Liver (tissue), 3 donors: ENCODE measurements at regions not wholly inside any gene's neighbourhood (a gene's known extent, or its start where the extent isn't known, plus 50 kb on each side); places are given as distances from the start of the nearest gene placed in this dataset.

Experiments used
- ATF3 ChIP-seq: IDR thresholded peaks from 2 replicates; pipeline ENCODE4 v1.6.1; 2016; ENCODE audit warnings: antibody characterized with exemption
- MAX ChIP-seq: IDR thresholded peaks from 2 replicates; pipeline ENCODE4 v1.6.1; 2016; ENCODE audit warnings: antibody characterized with exemption
- RAD21 ChIP-seq, 2 donors: IDR thresholded peaks; 2 replicates each; pipeline ENCODE4 v1.6.1; 2016; ENCODE audit warnings: antibody characterized with exemption in 2 of 2, mild to moderate bottlenecking in 2 of 2
- YY1 ChIP-seq: IDR thresholded peaks from 2 replicates; pipeline ENCODE4 v1.6.1; 2016; ENCODE audit warnings: antibody characterized with exemption, mild to moderate bottlenecking
- TF ChIP-seq, protein P1 (sequence below): fragments of 150-350 bp; IDR thresholded peaks from 2 replicates; pipeline ENCODE4 v1.5.1; 2017; ENCODE audit warnings: improper control_type of control experiment, low read depth, low read length; ENCODE audit not compliant: missing input control
- TF ChIP-seq, protein P2 (sequence below): IDR thresholded peaks from 2 replicates; pipeline ENCODE4 v1.6.1; 2016; ENCODE audit warnings: antibody characterized with exemption, mild to moderate bottlenecking
- donor health status: healthy.
- donor health status: healthy.

DNA sequence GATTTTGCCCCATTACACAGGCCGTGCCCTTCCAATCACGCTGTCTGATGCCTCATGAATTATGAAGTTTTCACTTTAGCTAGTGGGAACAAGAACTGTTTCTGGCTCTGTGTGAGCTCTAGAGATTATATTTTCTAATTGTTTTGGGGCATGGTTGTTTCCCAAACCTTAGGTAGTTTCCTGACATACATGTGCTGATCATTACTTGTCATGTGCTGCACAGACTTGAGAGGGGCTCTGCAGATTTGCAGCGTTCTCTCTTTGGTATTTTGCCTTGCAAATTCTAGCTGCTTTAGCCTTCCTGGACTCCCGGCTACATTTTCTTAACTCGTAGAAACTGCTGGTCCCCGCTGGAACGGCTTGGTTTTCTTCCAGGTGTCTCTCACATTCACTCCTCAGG, 142.1 kb upstream of the IVNS1ABP start:
- TF ChIP-seq, protein P1, sequence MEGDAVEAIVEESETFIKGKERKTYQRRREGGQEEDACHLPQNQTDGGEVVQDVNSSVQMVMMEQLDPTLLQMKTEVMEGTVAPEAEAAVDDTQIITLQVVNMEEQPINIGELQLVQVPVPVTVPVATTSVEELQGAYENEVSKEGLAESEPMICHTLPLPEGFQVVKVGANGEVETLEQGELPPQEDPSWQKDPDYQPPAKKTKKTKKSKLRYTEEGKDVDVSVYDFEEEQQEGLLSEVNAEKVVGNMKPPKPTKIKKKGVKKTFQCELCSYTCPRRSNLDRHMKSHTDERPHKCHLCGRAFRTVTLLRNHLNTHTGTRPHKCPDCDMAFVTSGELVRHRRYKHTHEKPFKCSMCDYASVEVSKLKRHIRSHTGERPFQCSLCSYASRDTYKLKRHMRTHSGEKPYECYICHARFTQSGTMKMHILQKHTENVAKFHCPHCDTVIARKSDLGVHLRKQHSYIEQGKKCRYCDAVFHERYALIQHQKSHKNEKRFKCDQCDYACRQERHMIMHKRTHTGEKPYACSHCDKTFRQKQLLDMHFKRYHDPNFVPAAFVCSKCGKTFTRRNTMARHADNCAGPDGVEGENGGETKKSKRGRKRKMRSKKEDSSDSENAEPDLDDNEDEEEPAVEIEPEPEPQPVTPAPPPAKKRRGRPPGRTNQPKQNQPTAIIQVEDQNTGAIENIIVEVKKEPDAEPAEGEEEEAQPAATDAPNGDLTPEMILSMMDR = no peak
- TF ChIP-seq MAX = no peak
- TF ChIP-seq ATF3 = no peak
- TF ChIP-seq YY1 = no peak
- TF ChIP-seq RAD21 (IDR thresholded peaks at IDR 0.05) = no peak
- TF ChIP-seq, protein P2, sequence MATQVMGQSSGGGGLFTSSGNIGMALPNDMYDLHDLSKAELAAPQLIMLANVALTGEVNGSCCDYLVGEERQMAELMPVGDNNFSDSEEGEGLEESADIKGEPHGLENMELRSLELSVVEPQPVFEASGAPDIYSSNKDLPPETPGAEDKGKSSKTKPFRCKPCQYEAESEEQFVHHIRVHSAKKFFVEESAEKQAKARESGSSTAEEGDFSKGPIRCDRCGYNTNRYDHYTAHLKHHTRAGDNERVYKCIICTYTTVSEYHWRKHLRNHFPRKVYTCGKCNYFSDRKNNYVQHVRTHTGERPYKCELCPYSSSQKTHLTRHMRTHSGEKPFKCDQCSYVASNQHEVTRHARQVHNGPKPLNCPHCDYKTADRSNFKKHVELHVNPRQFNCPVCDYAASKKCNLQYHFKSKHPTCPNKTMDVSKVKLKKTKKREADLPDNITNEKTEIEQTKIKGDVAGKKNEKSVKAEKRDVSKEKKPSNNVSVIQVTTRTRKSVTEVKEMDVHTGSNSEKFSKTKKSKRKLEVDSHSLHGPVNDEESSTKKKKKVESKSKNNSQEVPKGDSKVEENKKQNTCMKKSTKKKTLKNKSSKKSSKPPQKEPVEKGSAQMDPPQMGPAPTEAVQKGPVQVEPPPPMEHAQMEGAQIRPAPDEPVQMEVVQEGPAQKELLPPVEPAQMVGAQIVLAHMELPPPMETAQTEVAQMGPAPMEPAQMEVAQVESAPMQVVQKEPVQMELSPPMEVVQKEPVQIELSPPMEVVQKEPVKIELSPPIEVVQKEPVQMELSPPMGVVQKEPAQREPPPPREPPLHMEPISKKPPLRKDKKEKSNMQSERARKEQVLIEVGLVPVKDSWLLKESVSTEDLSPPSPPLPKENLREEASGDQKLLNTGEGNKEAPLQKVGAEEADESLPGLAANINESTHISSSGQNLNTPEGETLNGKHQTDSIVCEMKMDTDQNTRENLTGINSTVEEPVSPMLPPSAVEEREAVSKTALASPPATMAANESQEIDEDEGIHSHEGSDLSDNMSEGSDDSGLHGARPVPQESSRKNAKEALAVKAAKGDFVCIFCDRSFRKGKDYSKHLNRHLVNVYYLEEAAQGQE = no peak
